ENCODE measurements at regions not wholly inside any gene's neighbourhood (a gene's known extent, or its start where the extent isn't known, plus 50 kb on each side); places are given as distances from the start of the nearest gene placed in this dataset.

GRCh38 chr7:131959106-131959812, 402.8 kb upstream of the PODXL start:
- H3K4me1 ChIP-seq (ENCODE audit: control insufficient read depth, extremely low read depth, insufficient read depth, low read length) = no peaks in the 10 kb centered on the region
- H3K9ac ChIP-seq (ENCODE audit: control insufficient read depth, extremely low read depth, insufficient read depth, low read length) = no peak overlapping the region
- H3K79me2 ChIP-seq (ENCODE audit: control insufficient read depth, insufficient read depth, low read length) = no peaks in the 10 kb centered on the region
- FAIRE-seq (no peak), DNase-seq (ENCODE audit: low read depth, low spot score) (no peak)
- no peak overlapping the region for H2AFZ ChIP-seq (ENCODE audit: control insufficient read depth, low read length)
- no peaks in the 10 kb centered on the region for H3K9me1 ChIP-seq (ENCODE audit: control insufficient read depth, extremely low read depth, insufficient read depth, low read length)
- no peaks in the 10 kb centered on the region for H3K36me3 ChIP-seq (ENCODE audit: control insufficient read depth in 2 of 2, extremely low read depth in 1 of 2, insufficient read depth in 2 of 2, low read length in 2 of 2)
- H4K20me1 ChIP-seq (ENCODE audit: control insufficient read depth, extremely low read depth, insufficient read depth, low read length) = no peaks in the 10 kb centered on the region
- H3K4me3 ChIP-seq (ENCODE audit: control insufficient read depth in 2 of 3, extremely low read depth in 1 of 3, insufficient read depth in 2 of 3, low read depth in 1 of 3, low read length in 3 of 3) = no peak overlapping the region
- no peaks in the 10 kb centered on the region for H3K9me3 ChIP-seq (ENCODE audit: control insufficient read depth, low read depth, low read length)
- H3K27ac ChIP-seq (ENCODE audit: control insufficient read depth, insufficient read depth, low read length) = no peak overlapping the region
- dilution Hi-C loops (cut with MboI; ENCODE audit: extremely low pct_ligation_motif_present, low sequenced_read_pairs) = no loop called here
- peaks cover 29% of the 10 kb centered on the region for H3K27me3 ChIP-seq (ENCODE audit: control insufficient read depth, extremely low read depth, insufficient read depth, low read length)
- TF ChIP-seq EZH2 (IDR thresholded peaks at IDR 0.05; ENCODE audit: low read length) = no peak
- TF ChIP-seq CTCF (optimal IDR thresholded peaks at IDR 0.05 in 1 of 3, IDR thresholded peaks at IDR 0.05 in 1 of 3, conservative IDR thresholded peaks at IDR 0.05 in 1 of 3; ENCODE audit: extremely low read depth in 1 of 3, insufficient read depth in 2 of 3, low read length in 3 of 3) = no peak
- H3K4me2 ChIP-seq (ENCODE audit: control insufficient read depth, extremely low read depth, insufficient read depth, low read depth, low read length) = no peak overlapping the region

- no peaks in the 10 kb centered on the region for H3K4me1 ChIP-seq (ENCODE audit: control insufficient read depth, extremely low read depth, insufficient read depth, low read length)
- H3K27ac ChIP-seq (ENCODE audit: control insufficient read depth, insufficient read depth, low read length) = no peak overlapping the region
- H3K4me3 ChIP-seq (ENCODE audit: control insufficient read depth in 2 of 3, extremely low read depth in 1 of 3, insufficient read depth in 2 of 3, low read depth in 1 of 3, low read length in 3 of 3) = no peak overlapping the region
- dilution Hi-C loops (cut with MboI; ENCODE audit: extremely low pct_ligation_motif_present, low sequenced_read_pairs) = no loop called here
- no peaks in the 10 kb centered on the region for H4K20me1 ChIP-seq (ENCODE audit: control insufficient read depth, extremely low read depth, insufficient read depth, low read length)
- H3K9ac ChIP-seq (ENCODE audit: control insufficient read depth, extremely low read depth, insufficient read depth, low read length) = no peak overlapping the region
- H3K79me2 ChIP-seq (ENCODE audit: control insufficient read depth, insufficient read depth, low read length) = no peaks in the 10 kb centered on the region
- H3K27me3 ChIP-seq (ENCODE audit: control insufficient read depth, extremely low read depth, insufficient read depth, low read length) = peaks cover 28% of the 10 kb centered on the region
- H3K9me3 ChIP-seq (ENCODE audit: control insufficient read depth, low read depth, low read length) = no peaks in the 10 kb centered on the region
- H3K36me3 ChIP-seq (ENCODE audit: control insufficient read depth in 2 of 2, extremely low read depth in 1 of 2, insufficient read depth in 2 of 2, low read length in 2 of 2) = no peaks in the 10 kb centered on the region
- H3K9me1 ChIP-seq (ENCODE audit: control insufficient read depth, extremely low read depth, insufficient read depth, low read length) = no peaks in the 10 kb centered on the region
- DNase-seq (ENCODE audit: low read depth, low spot score) (no peak), FAIRE-seq (peak; percentile 61)
- no peak overlapping the region for H3K4me2 ChIP-seq (ENCODE audit: control insufficient read depth, extremely low read depth, insufficient read depth, low read depth, low read length)
- no peak overlapping the region for H2AFZ ChIP-seq (ENCODE audit: control insufficient read depth, low read length)
- TF ChIP-seq EZH2 (IDR thresholded peaks at IDR 0.05; ENCODE audit: low read length) = no peak
- TF ChIP-seq CTCF (optimal IDR thresholded peaks at IDR 0.05 in 1 of 3, IDR thresholded peaks at IDR 0.05 in 1 of 3, conservative IDR thresholded peaks at IDR 0.05 in 1 of 3; ENCODE audit: extremely low read depth in 1 of 3, insufficient read depth in 2 of 3, low read length in 3 of 3) = no peak
Measured at GRCh38 chr7:131957338-131958020, 401.1 kb upstream of the PODXL start.
